Gastroesophageal sphincter (tissue), 3 donors: ENCODE measurements at regions not wholly inside any gene's neighbourhood (a gene's known extent, or its start where the extent isn't known, plus 50 kb on each side); places are given as distances from the start of the nearest gene placed in this dataset.

ENCODE experiments used
- CTCF ChIP-seq, 4 experiments: fragments of 200-600 bp in 2 of 4; fragments of 450-650 bp in 2 of 4; sonication (generic) in 1 of 4; IDR thresholded peaks; one replicate each; pipeline ENCODE4 v1.5.1; 2017 to 2019; ENCODE audit warnings: antibody characterized with exemption in 4 of 4, mild to moderate bottlenecking in 2 of 4, moderate library complexity in 2 of 4
- POLR2AphosphoS5 ChIP-seq: sonication (generic); formaldehyde crosslinking; IDR thresholded peaks from one replicate; pipeline ENCODE4 v1.6.1; 2017; ENCODE audit warnings: antibody characterized with exemption

GRCh38 chr20:56155625-56156024 lies 92.9 kb upstream of the MC3R start:
- TF ChIP-seq POLR2AphosphoS5 (no peak), CTCF (IDR thresholded peaks at IDR 0.05) (no peak)
